ENCODE measurements at regions not wholly inside any gene's neighbourhood (a gene's known extent, or its start where the extent isn't known, plus 50 kb on each side); places are given as distances from the start of the nearest gene placed in this dataset.

DNA sequence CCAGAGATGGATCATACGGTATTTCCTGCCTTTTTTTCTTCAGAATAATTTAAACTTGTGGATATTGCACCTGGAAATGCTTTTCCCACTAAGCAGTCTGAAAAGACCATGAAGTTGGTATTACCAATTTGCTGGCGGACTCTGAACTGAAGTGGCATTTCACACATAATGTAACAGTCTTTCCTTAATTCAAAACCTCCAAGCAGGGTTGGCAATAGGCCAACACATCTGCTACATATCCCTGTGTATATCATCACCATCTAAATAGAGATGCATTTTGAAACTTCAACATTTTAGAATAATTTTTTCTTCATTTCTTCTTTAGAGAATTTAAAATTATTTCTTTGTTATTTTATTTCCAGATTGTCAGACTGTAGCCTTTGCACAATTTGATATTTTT lies 100.5 kb downstream of the TSPAN8 start:
- H3K79me2 ChIP-seq (ENCODE audit: control insufficient read depth, insufficient read depth, low read length) = no peaks in the 10 kb centered on the region
- no peak for DNase-seq (ENCODE audit: low read depth, low spot score)
- no peak overlapping the region for H3K9ac ChIP-seq (ENCODE audit: control insufficient read depth, extremely low read depth, insufficient read depth, low read length)
- no peaks in the 10 kb centered on the region for H3K27me3 ChIP-seq (ENCODE audit: control insufficient read depth, extremely low read depth, insufficient read depth, low read length)
- TF ChIP-seq EZH2 (IDR thresholded peaks at IDR 0.05; ENCODE audit: low read length) = no peak
- TF ChIP-seq CTCF (optimal IDR thresholded peaks at IDR 0.05 in 1 of 3, IDR thresholded peaks at IDR 0.05 in 1 of 3, conservative IDR thresholded peaks at IDR 0.05 in 1 of 3; ENCODE audit: extremely low read depth in 1 of 3, insufficient read depth in 2 of 3, low read length in 3 of 3) = no peak
- H4K20me1 ChIP-seq (ENCODE audit: control insufficient read depth, extremely low read depth, insufficient read depth, low read length) = no peaks in the 10 kb centered on the region
- dilution Hi-C loops (cut with MboI; ENCODE audit: extremely low pct_ligation_motif_present, low sequenced_read_pairs) = no loop called here
- FAIRE-seq = no peak
- H3K4me3 ChIP-seq (ENCODE audit: control insufficient read depth in 2 of 3, extremely low read depth in 1 of 3, insufficient read depth in 2 of 3, low read depth in 1 of 3, low read length in 3 of 3) = no peak overlapping the region
- no peaks in the 10 kb centered on the region for H3K36me3 ChIP-seq (ENCODE audit: control insufficient read depth in 2 of 2, extremely low read depth in 1 of 2, insufficient read depth in 2 of 2, low read length in 2 of 2)
- H3K4me1 ChIP-seq (ENCODE audit: control insufficient read depth, extremely low read depth, insufficient read depth, low read length) = no peaks in the 10 kb centered on the region
- no peak overlapping the region for H3K4me2 ChIP-seq (ENCODE audit: control insufficient read depth, extremely low read depth, insufficient read depth, low read depth, low read length)
- no peak overlapping the region for H2AFZ ChIP-seq (ENCODE audit: control insufficient read depth, low read length)
- H3K9me1 ChIP-seq (ENCODE audit: control insufficient read depth, extremely low read depth, insufficient read depth, low read length) = no peaks in the 10 kb centered on the region
- H3K9me3 ChIP-seq (ENCODE audit: control insufficient read depth, low read depth, low read length) = no peaks in the 10 kb centered on the region
- no peak overlapping the region for H3K27ac ChIP-seq (ENCODE audit: control insufficient read depth, insufficient read depth, low read length)

DNA sequence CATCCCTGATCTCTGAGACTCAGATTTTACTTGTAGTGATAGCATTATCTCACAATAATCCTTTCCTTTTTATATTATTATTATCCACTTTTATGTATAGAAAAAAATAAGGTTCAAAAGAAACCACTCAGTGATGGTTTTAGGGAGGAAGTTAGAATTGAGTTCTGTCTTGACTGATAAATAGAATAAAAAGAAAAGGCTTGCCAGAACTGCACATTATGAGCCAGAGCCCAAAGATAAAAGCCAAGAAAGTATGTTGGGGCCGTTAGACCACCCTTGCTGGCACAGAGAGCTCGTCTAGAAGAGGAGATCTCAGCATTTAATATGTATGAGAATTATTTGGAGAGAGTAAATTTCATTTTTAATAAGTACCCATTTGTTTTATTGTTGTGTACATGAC lies 103.2 kb downstream of the TSPAN8 start:
- Histone ChIP-seq H2AFZ (ENCODE audit: control insufficient read depth, low read length) (no peak overlapping the region), H3K36me3 (ENCODE audit: control insufficient read depth in 2 of 2, extremely low read depth in 1 of 2, insufficient read depth in 2 of 2, low read length in 2 of 2) (no peaks in the 10 kb centered on the region), H3K9me3 (ENCODE audit: control insufficient read depth, low read depth, low read length) (no peaks in the 10 kb centered on the region), H3K27me3 (ENCODE audit: control insufficient read depth, extremely low read depth, insufficient read depth, low read length) (no peaks in the 10 kb centered on the region), H3K27ac (ENCODE audit: control insufficient read depth, insufficient read depth, low read length) (no peak overlapping the region), H3K4me1 (ENCODE audit: control insufficient read depth, extremely low read depth, insufficient read depth, low read length) (no peaks in the 10 kb centered on the region), H3K4me3 (ENCODE audit: control insufficient read depth in 2 of 3, extremely low read depth in 1 of 3, insufficient read depth in 2 of 3, low read depth in 1 of 3, low read length in 3 of 3) (no peak overlapping the region), H3K9me1 (ENCODE audit: control insufficient read depth, extremely low read depth, insufficient read depth, low read length) (no peaks in the 10 kb centered on the region), H3K4me2 (ENCODE audit: control insufficient read depth, extremely low read depth, insufficient read depth, low read depth, low read length) (no peak overlapping the region), H4K20me1 (ENCODE audit: control insufficient read depth, extremely low read depth, insufficient read depth, low read length) (no peaks in the 10 kb centered on the region), H3K9ac (ENCODE audit: control insufficient read depth, extremely low read depth, insufficient read depth, low read length) (no peak overlapping the region), H3K79me2 (ENCODE audit: control insufficient read depth, insufficient read depth, low read length) (no peaks in the 10 kb centered on the region)
- TF ChIP-seq EZH2 (IDR thresholded peaks at IDR 0.05; ENCODE audit: low read length) = no peak
- no peak for TF ChIP-seq CTCF (optimal IDR thresholded peaks at IDR 0.05 in 1 of 3, IDR thresholded peaks at IDR 0.05 in 1 of 3, conservative IDR thresholded peaks at IDR 0.05 in 1 of 3; ENCODE audit: extremely low read depth in 1 of 3, insufficient read depth in 2 of 3, low read length in 3 of 3)
- FAIRE-seq (no peak), DNase-seq (ENCODE audit: low read depth, low spot score) (no peak)
- dilution Hi-C loops (cut with MboI; ENCODE audit: extremely low pct_ligation_motif_present, low sequenced_read_pairs) = no loop called here

All from keratinocyte (primary cell).